Fibroblast of villous mesenchyme (primary cell): ENCODE measurements at regions not wholly inside any gene's neighbourhood (a gene's known extent, or its start where the extent isn't known, plus 50 kb on each side); places are given as distances from the start of the nearest gene placed in this dataset.

Experiments
- DNase-seq: peaks from one replicate; pipeline ENCODE4 v3.0.0-alpha.2; 2010; ENCODE audit warnings: low read depth
- H3K4me3 ChIP-seq: 2 replicates; pipeline ENCODE4 v1.5.1; 2011; ENCODE audit warnings: low read depth, mild to moderate bottlenecking, low read length
- CTCF ChIP-seq: IDR thresholded peaks from 2 replicates; pipeline ENCODE4 v1.5.1; 2012; ENCODE audit warnings: low read depth, mild to moderate bottlenecking, low read length; ENCODE audit not compliant: insufficient read depth

- DNase-seq: no peak
- TF ChIP-seq CTCF: no peak
- H3K4me3 ChIP-seq: no peak overlapping the region
Measured at GRCh38 chr19:34305221-34306083, 51.1 kb downstream of the GARRE1 start.

DNA sequence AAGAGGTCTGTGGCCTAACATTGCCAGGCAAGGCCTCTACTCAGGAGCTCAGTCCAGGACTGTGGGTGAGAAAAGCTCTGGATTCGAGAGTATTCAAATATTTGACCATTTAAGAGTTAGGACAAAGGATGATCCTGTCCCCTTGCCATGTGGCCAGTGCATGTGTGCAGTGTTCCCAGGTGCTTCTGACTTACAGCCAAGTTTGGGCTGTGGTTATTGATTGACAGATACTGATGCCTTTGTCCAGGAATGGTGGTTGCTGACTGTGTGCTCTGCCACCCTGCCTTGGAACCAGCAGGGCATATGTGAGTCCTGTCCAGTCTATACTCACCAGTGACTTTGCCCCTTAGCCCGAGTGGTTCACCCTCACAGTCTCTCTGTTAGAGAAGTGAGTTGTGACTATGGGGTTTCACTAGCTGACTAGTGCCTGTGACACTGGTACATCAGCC is 51.9 kb downstream of the GARRE1 start:
- TF ChIP-seq CTCF: no peak
- no peak overlapping the region for H3K4me3 ChIP-seq
- no peak for DNase-seq

DNA sequence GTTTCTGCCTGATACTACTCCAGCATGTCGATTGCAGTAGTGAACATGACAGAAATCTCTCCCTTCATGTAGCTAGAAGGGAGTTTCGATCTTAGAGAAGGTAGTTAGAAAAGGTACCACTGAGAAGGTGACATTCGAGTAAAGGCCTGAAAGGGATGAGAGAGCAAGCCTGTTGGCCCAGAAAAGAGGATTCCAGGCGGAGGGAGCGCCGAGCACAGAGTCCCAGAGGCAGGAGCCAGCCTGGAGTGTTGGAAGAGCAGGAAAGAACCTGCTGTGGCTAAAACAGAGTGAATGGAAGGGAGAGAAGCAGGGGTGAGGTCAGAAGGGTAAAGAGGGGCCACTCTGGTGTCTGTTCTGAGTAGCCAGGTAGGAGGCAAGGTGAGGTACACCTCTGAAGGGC is 52.5 kb downstream of the GARRE1 start:
- DNase-seq: no peak
- H3K4me3 ChIP-seq: no peak overlapping the region
- TF ChIP-seq CTCF: no peak

DNA sequence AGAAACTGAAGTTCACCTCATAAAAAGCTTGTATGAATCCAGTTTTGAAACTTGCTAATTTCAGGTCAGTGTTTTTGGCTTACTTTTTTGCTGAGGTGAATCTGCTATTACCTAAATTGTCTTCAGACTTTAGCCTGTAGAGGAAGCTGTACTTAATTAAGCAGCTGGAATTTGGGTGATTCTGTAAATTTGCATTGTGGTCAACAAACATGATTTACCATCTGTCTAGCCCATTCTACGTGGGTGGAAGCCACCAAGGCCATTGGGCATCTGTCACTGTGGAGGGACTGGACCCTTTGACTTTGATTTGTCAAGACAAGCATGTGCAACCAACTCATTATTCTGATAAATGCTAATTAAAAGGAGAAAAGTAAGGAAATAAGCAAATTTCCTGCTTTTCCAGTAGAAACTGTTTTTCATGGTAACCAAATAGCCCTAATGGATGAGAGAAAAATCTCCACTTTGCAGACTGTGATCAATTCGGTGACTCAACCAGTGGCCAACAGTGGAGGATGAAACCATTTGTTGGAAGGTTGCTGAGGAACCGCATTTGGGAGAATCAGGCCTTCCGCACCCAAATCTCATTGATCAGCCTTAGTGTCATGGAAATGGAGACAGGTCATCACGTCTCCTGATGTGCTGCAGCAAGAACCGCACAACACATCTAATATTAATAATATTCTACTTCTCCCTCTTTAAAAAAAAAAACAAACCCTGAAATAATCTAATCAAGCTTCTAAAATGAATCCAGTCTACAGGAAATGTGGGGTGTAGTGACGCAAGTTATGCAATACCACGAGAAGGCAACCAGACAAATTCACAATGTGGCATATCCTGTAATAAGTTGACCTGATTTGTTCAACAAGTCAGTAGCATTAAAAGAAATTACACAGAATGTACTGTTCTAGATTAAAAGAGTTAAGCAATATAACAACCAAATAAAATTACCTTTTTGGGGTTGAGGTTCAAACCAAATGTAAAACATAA is 54.3 kb downstream of the GARRE1 start:
- no peak for TF ChIP-seq CTCF
- DNase-seq: peak; percentile 45
- H3K4me3 ChIP-seq: no peak overlapping the region

- DNase-seq: no peak
- no peak for TF ChIP-seq CTCF
- H3K4me3 ChIP-seq: no peak overlapping the region
Measured at GRCh38 chr19:34309368-34310138, 55.2 kb downstream of the GARRE1 start.

- no peak for DNase-seq
- H3K4me3 ChIP-seq: no peak overlapping the region
- no peak for TF ChIP-seq CTCF
Measured at GRCh38 chr19:34310494-34310981, 54.5 kb upstream of the GPI start.
